Body of pancreas (tissue), 4 donors: ENCODE measurements at regions not wholly inside any gene's neighbourhood (a gene's known extent, or its start where the extent isn't known, plus 50 kb on each side); places are given as distances from the start of the nearest gene placed in this dataset.

Source experiments
- ATAC-seq: fragments of 150-250 bp; one replicate; pipeline ENCODE4 v1.9.1; 2016
- DNase-seq, 4 donors: peaks; one replicate each; pipeline ENCODE4 v3.0.0-alpha.2; 2019
- H3K27ac ChIP-seq, 4 donors: fragments of 200-600 bp; sonication (generic); 1 replicate in 3 of 4; 2 replicates in 1 of 4; pipeline versions ENCODE4 v1.5.1 to v1.6.1; 2016 to 2019; ENCODE audit warnings: mild to moderate bottlenecking in 1 of 4, mixed read lengths in 1 of 4, moderate library complexity in 1 of 4
- H3K27me3 ChIP-seq, 2 donors: fragments of 200-600 bp; sonication (generic); one replicate each; pipeline ENCODE4 v1.6.0; 2016; ENCODE audit warnings: mild to moderate bottlenecking in 1 of 2
- H3K36me3 ChIP-seq, 2 donors: fragments of 200-600 bp; sonication (generic); replicated peaks in 1 of 2; 2 replicates each; pipeline ENCODE4 v1.5.1; 2016; ENCODE audit warnings: low read depth in 2 of 2; ENCODE audit not compliant: insufficient read depth in 1 of 2
- H3K4me1 ChIP-seq: fragments of 200-600 bp; sonication (generic); one replicate; pipeline ENCODE4 v1.6.0; 2016
- H3K4me3 ChIP-seq, 2 donors: fragments of 200-600 bp; sonication (generic); 1 replicate in 1 of 2; 2 replicates in 1 of 2; pipeline ENCODE4 v1.5.1; 2016 to 2019
- H3K9me3 ChIP-seq, 3 donors: fragments of 200-600 bp; sonication (generic); 1 replicate in 2 of 3; 2 replicates in 1 of 3; pipeline ENCODE4 v1.5.1; 2016
- CTCF ChIP-seq, 7 experiments: fragments of 450-650 bp in 4 of 7; fragments of 200-600 bp in 3 of 7; sonication (generic) in 3 of 7; IDR thresholded peaks; one replicate each; pipeline ENCODE4 v1.5.1; 2016 to 2019; ENCODE audit warnings: antibody characterized with exemption in 7 of 7
- POLR2A ChIP-seq, 3 donors: fragments of 450-650 bp; IDR thresholded peaks; one replicate each; pipeline ENCODE4 v1.6.1; 2016; ENCODE audit warnings: antibody characterized with exemption in 3 of 3, mild to moderate bottlenecking in 2 of 3
- WGBS, 2 donors: methylation state at CpG; one replicate each; pipeline ENCODE4 v1.1.5; 2017; 5-methylcytosine and 5-hydroxymethylcytosine counted together
- intact Hi-C: fragments of 100-400 bp; cut with DNase I; formaldehyde crosslinking; loops from one replicate; pipeline ENCODE4 v1.15.1; 2023

DNA sequence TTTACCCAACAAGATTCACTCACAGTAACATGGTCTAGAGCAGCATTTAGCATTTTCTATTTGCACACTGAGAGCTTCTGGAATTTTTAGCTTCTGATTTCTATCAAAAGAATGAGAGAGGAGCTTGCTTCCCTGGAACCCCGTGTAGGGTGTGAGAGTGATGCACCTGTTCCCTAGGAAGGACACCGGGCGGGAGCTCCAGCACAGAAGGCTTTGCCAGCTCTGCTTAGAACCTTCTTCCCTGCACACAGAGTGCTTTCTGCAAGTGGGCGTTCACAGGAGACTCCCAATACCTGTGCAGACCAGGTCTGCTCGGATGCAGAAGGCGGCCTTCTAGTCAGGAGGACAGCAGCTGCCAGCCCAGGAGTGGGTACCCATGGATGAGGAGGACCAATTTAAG lies 217.3 kb downstream of the TBXT start:
- no peak overlapping the region for H3K4me3 ChIP-seq
- no peak for TF ChIP-seq POLR2A (IDR thresholded peaks at IDR 0.05)
- TF ChIP-seq CTCF (IDR thresholded peaks at IDR 0.05) = no peak
- H3K9me3 ChIP-seq = no peaks in the 10 kb centered on the region
- H3K27ac ChIP-seq = no peak overlapping the region
- intact Hi-C loops = no loop called here
- DNase-seq (no peak), ATAC-seq (no peak)
- no peaks in the 10 kb centered on the region for H3K4me1 ChIP-seq
- H3K36me3 ChIP-seq = no peaks in the 10 kb centered on the region
- 44 to 48% methylated on average over 6 of the region's 6 CpGs for WGBS, 2 donors
- H3K27me3 ChIP-seq = no peaks in the 10 kb centered on the region

GRCh38 chr6:165949324-165949723 lies 218.3 kb downstream of the TBXT start:
- H3K9me3 ChIP-seq = no peaks in the 10 kb centered on the region
- 73 to 85% methylated on average over 10 to 12 of the region's 12 CpGs for WGBS, 2 donors
- H3K36me3 ChIP-seq = no peaks in the 10 kb centered on the region
- no peak overlapping the region for H3K4me3 ChIP-seq
- H3K27me3 ChIP-seq = no peaks in the 10 kb centered on the region
- TF ChIP-seq POLR2A (IDR thresholded peaks at IDR 0.05) = no peak
- TF ChIP-seq CTCF (IDR thresholded peaks at IDR 0.05) = no peak
- no peak for DNase-seq
- no peaks in the 10 kb centered on the region for H3K4me1 ChIP-seq
- H3K27ac ChIP-seq = no peak overlapping the region
- no peak for ATAC-seq
- intact Hi-C loops = no loop called here

- DNase-seq (no peak), ATAC-seq (no peak)
- no peak overlapping the region for H3K4me3 ChIP-seq
- TF ChIP-seq CTCF (IDR thresholded peaks at IDR 0.05) (no peak), POLR2A (IDR thresholded peaks at IDR 0.05) (no peak)
- WGBS, 2 donors = 81 to 87% methylated on average over 2 of the region's 2 CpGs
- no peaks in the 10 kb centered on the region for H3K27me3 ChIP-seq
- H3K9me3 ChIP-seq = no peaks in the 10 kb centered on the region
- H3K4me1 ChIP-seq = no peaks in the 10 kb centered on the region
- no peak overlapping the region for H3K27ac ChIP-seq
- no peaks in the 10 kb centered on the region for H3K36me3 ChIP-seq
- intact Hi-C loops = no loop called here
These were observed 223.6 kb downstream of the TBXT start for GRCh38 chr6:165944002-165944466.

DNA sequence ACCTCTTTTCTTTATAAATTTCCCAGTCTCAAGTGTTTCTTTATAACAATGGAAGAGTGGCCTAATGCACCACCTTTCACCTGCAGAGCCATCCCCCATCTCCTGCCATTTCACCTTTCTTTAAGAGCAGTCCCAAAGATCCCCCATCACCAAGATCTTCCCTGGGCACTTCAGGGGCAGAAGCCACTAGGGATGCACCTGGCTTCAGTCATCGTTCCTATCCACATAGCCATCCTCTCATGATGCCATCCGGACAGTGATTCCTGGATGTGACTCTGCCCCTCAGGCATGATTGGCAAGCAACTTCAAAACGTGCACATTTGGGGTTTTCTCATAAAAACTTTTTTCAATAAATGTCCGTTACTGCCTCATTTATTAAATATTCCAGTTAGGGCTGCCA lies 225.9 kb downstream of the TBXT start:
- no peak overlapping the region for H3K27ac ChIP-seq
- H3K9me3 ChIP-seq = no peaks in the 10 kb centered on the region
- no peaks in the 10 kb centered on the region for H3K36me3 ChIP-seq
- WGBS, 2 donors = 60 to 78% methylated on average over 4 of the region's 4 CpGs
- no peaks in the 10 kb centered on the region for H3K27me3 ChIP-seq
- TF ChIP-seq CTCF (IDR thresholded peaks at IDR 0.05) (no peak), POLR2A (IDR thresholded peaks at IDR 0.05) (no peak)
- no peaks in the 10 kb centered on the region for H3K4me1 ChIP-seq
- ATAC-seq (no peak), DNase-seq (no peak)
- H3K4me3 ChIP-seq = no peak overlapping the region
- intact Hi-C loops = no loop called here

GRCh38 chr6:165941249-165941775 lies 226.3 kb downstream of the TBXT start:
- H3K36me3 ChIP-seq = no peaks in the 10 kb centered on the region
- no peak overlapping the region for H3K27ac ChIP-seq
- intact Hi-C loops = no loop called here
- H3K27me3 ChIP-seq = no peaks in the 10 kb centered on the region
- H3K9me3 ChIP-seq = no peaks in the 10 kb centered on the region
- TF ChIP-seq CTCF (IDR thresholded peaks at IDR 0.05) (no peak), POLR2A (IDR thresholded peaks at IDR 0.05) (no peak)
- H3K4me1 ChIP-seq = no peaks in the 10 kb centered on the region
- 60 to 67% methylated on average over 5 of the region's 5 CpGs for WGBS, 2 donors
- ATAC-seq (no peak), DNase-seq (no peak)
- H3K4me3 ChIP-seq = no peak overlapping the region
